ENCODE measurements at regions not wholly inside any gene's neighbourhood (a gene's known extent, or its start where the extent isn't known, plus 50 kb on each side); places are given as distances from the start of the nearest gene placed in this dataset.

DNA sequence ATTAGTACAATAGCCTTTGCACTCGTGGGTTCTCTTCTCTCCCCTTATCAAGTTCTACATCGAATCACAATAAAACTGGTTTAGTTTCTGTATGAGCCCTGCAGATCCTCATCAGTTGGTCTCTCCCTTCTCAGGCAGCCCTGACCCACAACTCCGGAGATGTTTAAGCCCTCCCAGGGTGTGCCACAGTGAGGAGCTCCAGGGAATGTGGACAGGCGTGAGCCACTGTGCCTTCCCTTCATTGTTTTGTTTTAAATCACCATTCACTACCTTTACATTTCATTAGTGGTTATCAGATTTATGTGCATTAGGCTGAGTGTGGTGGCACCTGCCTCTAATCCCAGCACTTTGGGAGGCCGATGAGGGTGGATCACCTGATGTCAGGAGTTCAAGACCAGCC is 133.2 kb downstream of the LARP7 start:
- intact Hi-C loops (cut with micrococcal nuclease): no loop called here
- Mint-ChIP-seq H3K36me3 (ENCODE audit: low read depth) (no peaks in the 10 kb centered on the region), H3K27me3 (peaks cover 2% of the 10 kb centered on the region), H3K27ac (no peak overlapping the region), H3K9me3 (no peaks in the 10 kb centered on the region), H3K4me1 (no peaks in the 10 kb centered on the region), H3K4me3 (no peak overlapping the region)
- POLR2A ChIA-PET: no interaction called here
- ATAC-seq (ENCODE audit: low read depth) (no peak), DNase-seq (no peak)
- CTCF ChIA-PET: no interaction called here
- TF ChIP-seq, protein P1, sequence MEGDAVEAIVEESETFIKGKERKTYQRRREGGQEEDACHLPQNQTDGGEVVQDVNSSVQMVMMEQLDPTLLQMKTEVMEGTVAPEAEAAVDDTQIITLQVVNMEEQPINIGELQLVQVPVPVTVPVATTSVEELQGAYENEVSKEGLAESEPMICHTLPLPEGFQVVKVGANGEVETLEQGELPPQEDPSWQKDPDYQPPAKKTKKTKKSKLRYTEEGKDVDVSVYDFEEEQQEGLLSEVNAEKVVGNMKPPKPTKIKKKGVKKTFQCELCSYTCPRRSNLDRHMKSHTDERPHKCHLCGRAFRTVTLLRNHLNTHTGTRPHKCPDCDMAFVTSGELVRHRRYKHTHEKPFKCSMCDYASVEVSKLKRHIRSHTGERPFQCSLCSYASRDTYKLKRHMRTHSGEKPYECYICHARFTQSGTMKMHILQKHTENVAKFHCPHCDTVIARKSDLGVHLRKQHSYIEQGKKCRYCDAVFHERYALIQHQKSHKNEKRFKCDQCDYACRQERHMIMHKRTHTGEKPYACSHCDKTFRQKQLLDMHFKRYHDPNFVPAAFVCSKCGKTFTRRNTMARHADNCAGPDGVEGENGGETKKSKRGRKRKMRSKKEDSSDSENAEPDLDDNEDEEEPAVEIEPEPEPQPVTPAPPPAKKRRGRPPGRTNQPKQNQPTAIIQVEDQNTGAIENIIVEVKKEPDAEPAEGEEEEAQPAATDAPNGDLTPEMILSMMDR (IDR thresholded peaks at IDR 0.05): no peak

DNA sequence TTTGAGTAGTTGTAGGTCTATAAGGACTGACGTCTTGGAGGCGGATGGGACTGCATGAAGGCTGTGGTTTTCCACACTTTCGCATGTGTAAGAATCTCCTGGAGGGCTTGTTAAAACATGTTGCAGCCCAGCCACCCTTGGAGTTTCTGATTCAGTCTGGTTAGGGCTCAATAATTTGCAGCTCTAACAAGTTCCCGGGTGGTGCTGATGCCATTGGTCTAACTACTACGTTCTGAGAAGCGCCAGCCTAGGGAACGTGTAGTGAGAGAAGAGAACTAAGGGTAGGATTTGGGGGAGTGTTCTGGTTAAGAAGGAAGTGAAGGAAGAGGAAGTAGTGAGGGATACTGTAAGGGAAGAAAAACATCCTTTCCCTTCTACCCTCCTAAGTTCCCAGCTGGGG is 138.9 kb downstream of the LARP7 start:
- no peaks in the 10 kb centered on the region for H3K27me3 Mint-ChIP-seq
- DNase-seq (no peak), ATAC-seq (ENCODE audit: low read depth) (no peak)
- intact Hi-C loops (cut with micrococcal nuclease): no loop called here
- ChIA-PET CTCF (interaction anchor here (1.6 kb wide), 1 partner anchor 11 kb away, joined by 6 read pairs; no protein-coding TSS in a partner anchor), POLR2A (no interaction called here)
- no peaks in the 10 kb centered on the region for H3K9me3 Mint-ChIP-seq
- no peaks in the 10 kb centered on the region for H3K36me3 Mint-ChIP-seq (ENCODE audit: low read depth)
- H3K4me3 Mint-ChIP-seq: no peak overlapping the region
- H3K27ac Mint-ChIP-seq: no peak overlapping the region
- TF ChIP-seq, protein P1 (IDR thresholded peaks at IDR 0.05): no peak
- no peaks in the 10 kb centered on the region for H3K4me1 Mint-ChIP-seq

DNA sequence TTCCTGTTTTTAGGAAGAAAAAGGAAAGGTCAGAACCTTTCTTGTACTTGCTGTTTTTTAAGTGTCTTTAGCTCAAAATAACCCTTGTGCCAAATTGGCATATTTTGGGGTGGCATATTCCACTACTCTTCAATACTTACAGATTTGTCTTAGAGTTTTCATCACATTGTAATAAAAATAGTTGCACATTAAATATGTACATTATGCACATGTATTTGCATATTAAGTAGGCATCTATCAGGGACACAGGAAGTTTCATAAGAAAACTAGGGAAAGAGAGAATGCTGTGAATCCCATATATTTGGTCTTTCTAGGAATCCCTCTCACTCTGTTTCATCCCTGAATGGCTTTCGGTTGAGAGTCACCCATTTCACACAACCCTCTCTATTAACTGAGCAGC is 139.6 kb downstream of the LARP7 start:
- Mint-ChIP-seq H3K36me3 (ENCODE audit: low read depth) (no peaks in the 10 kb centered on the region), H3K9me3 (no peaks in the 10 kb centered on the region), H3K27ac (no peak overlapping the region), H3K4me1 (no peaks in the 10 kb centered on the region), H3K4me3 (no peak overlapping the region), H3K27me3 (no peaks in the 10 kb centered on the region)
- DNase-seq: no peak
- CTCF ChIA-PET: interaction anchor here (1.6 kb wide), 1 partner anchor 12 kb away, joined by 6 read pairs; no protein-coding TSS in a partner anchor
- intact Hi-C loops (cut with micrococcal nuclease): no loop called here
- TF ChIP-seq, protein P1 (IDR thresholded peaks at IDR 0.05): no peak
- ATAC-seq (ENCODE audit: low read depth): no peak
- POLR2A ChIA-PET: no interaction called here

- ChIA-PET CTCF (no interaction called here), POLR2A (no interaction called here)
- TF ChIP-seq, protein P1 (IDR thresholded peaks at IDR 0.05): no peak
- DNase-seq (no peak), ATAC-seq (ENCODE audit: low read depth) (no peak)
- H3K27me3 Mint-ChIP-seq: no peaks in the 10 kb centered on the region
- H3K27ac Mint-ChIP-seq: no peak overlapping the region
- no peaks in the 10 kb centered on the region for H3K36me3 Mint-ChIP-seq (ENCODE audit: low read depth)
- no peaks in the 10 kb centered on the region for H3K9me3 Mint-ChIP-seq
- H3K4me3 Mint-ChIP-seq: no peak overlapping the region
- intact Hi-C loops (cut with micrococcal nuclease): no loop called here
- H3K4me1 Mint-ChIP-seq: no peaks in the 10 kb centered on the region
These were observed 141.6 kb downstream of the LARP7 start for GRCh38 chr4:112778520-112778919.

DNA sequence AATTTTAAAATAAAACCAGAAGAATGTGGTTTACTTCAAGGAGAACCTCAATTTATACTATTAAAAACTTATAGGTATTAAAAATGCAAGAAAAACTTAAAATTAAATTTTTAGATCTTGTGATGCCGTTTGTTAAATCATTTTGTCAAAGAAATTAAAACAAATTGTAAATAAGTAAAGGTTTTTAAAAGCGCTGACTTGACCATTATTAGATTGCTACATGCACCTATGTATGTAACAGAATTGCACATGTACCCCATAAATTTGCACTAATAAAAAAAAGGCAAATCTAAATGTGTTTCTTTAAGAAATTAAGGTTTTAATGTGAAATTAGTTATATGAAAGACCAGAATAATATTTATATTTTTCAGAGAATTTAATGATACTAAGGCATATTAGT is 156.1 kb downstream of the LARP7 start:
- CTCF ChIA-PET: no interaction called here
- Mint-ChIP-seq H3K36me3 (ENCODE audit: low read depth) (no peaks in the 10 kb centered on the region), H3K9me3 (no peaks in the 10 kb centered on the region), H3K4me1 (no peaks in the 10 kb centered on the region), H3K4me3 (no peak overlapping the region), H3K27me3 (peaks cover 6% of the 10 kb centered on the region), H3K27ac (no peak overlapping the region)
- TF ChIP-seq, protein P1 (IDR thresholded peaks at IDR 0.05): no peak
- POLR2A ChIA-PET: no interaction called here
- ATAC-seq (ENCODE audit: low read depth): no peak
- no peak for DNase-seq
- intact Hi-C loops (cut with micrococcal nuclease): no loop called here
